ENCODE measurements at regions not wholly inside any gene's neighbourhood (a gene's known extent, or its start where the extent isn't known, plus 50 kb on each side); places are given as distances from the start of the nearest gene placed in this dataset.
A peak's percentile ranks its signal among the peaks of the same experiment; 100 is the strongest.

DNA sequence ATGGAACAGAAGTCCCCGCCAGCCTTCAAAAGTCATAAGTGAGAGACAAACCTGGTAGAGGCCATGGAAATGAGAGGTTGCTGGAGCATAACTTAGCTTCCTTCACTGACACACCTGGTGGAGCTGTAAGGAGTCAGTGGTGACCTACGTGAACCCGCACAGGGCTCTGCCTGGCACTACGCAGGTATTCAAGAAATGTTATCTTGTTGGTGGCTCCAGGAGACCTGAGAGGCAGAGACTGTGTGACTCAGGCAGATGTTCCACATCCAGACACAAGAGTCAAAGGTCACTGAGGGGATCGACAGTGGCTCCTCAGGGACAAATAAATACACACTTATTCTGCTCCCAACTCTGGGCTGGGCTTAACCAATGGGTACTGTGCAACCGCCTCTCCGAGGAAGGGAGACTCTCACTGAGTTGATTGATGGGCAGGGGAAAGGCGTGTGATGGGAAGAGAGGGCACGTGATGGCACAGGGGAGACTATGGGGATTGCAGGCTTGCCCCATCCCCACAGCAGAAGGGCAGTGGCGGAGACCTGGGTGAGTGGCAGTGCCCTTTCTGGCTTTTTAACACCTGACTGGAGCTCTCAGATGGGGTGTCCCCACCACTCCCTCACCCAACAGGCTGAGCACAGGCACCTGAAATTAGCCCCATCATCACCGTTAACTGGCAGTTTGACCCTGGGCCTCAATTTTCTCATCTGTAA, 111.7 kb upstream of the SMAD3 start:
- no peaks in the 10 kb centered on the region for H3K9me3 ChIP-seq
- DNase-seq, result no peak
- H3K4me3 ChIP-seq, result no peak overlapping the region
- no peaks in the 10 kb centered on the region for H3K27me3 ChIP-seq
- H3K36me3 ChIP-seq, result no peaks in the 10 kb centered on the region; the same call in 1 of the 2 replicates

DNA sequence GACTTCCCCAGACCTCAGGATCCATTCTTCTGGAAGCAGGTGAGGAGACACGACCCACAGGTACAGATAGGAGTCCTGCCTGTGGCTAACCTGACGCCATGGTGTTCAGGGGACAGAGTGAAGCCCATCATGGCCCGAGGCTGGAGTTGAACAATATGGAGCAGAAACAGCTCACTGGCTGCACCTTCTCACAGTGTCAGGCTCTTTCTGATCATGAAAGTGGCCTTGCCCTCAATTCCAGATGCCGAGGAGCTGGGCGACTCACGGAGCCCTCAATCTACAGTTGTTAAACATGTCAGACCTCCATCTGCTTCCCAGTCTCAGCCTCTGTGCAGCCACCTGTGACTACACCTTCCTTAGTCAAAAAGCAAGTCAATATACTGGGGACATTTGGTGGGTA, 110.8 kb upstream of the SMAD3 start:
- no peak for DNase-seq
- Histone ChIP-seq H3K4me3 (no peak overlapping the region), H3K9me3 (no peaks in the 10 kb centered on the region), H3K36me3 (no peaks in the 10 kb centered on the region; the same call in 1 of the 2 replicates), H3K27me3 (no peaks in the 10 kb centered on the region)

DNA sequence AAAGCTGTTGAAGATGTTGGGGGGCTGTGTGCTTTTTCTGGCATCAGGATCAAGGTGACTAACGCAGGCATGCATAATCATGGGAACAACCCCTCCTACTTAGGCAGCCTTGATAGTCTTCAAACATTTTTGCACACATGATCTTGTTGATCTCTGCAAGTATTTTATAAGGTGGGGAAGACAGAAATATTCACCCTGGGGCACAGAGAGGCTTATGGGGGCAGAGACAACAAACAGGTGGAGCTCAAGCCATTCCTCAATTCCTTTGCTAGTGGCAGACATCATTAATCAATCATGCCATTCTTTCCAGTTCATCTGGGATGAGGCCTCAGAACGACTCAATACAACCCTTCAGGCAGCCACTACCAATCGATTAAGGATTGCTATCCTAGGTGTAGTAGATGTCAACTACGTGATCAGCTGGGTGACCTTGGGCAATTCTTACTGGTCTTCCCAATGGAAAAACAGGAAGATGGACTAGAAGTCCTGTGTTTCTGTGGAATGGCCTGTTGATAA, 110.3 kb upstream of the SMAD3 start:
- H3K4me3 ChIP-seq, result no peak overlapping the region
- H3K36me3 ChIP-seq, result no peaks in the 10 kb centered on the region; the same call in 1 of the 2 replicates
- DNase-seq, result no peak
- no peaks in the 10 kb centered on the region for H3K9me3 ChIP-seq
- no peaks in the 10 kb centered on the region for H3K27me3 ChIP-seq

DNA sequence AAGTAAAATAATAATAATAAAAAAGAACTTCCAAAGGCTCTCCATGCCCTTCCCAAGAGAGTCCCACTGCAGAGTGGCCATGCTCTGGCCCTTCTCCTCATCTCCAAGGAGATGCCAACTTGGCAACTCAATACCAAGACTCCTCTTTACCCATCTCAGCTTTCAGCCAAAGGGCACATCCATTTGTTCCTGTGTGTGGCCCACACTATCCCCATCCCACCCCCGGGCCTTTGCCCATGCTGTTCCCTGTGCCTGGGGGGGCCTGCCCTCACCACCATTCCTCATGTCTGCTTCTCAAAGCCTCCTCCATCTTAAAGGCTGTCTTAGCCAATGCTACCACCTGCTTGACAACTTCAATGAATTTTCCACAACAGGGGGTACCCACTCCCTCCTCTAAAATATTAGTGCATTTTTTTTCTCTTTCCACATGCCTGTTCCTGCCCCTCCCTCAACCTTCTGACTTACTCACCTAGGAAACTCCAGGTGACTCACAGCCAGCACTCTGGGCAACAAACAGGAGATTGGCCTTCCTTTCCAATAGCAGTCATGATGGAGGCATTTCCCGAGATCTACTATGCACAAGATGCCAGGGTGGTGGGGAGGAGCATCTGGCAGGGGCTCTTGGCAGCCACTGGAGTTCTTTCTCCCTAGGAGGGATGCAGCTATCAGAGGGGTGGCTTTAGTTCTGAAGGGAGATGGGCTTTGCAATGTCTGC, 109.4 kb upstream of the SMAD3 start:
- H3K4me3 ChIP-seq, result no peak overlapping the region
- no peaks in the 10 kb centered on the region for H3K9me3 ChIP-seq
- no peaks in the 10 kb centered on the region for H3K27me3 ChIP-seq
- DNase-seq, result peak; percentile 92
- no peaks in the 10 kb centered on the region; the same call in 1 of the 2 replicates for H3K36me3 ChIP-seq

DNA sequence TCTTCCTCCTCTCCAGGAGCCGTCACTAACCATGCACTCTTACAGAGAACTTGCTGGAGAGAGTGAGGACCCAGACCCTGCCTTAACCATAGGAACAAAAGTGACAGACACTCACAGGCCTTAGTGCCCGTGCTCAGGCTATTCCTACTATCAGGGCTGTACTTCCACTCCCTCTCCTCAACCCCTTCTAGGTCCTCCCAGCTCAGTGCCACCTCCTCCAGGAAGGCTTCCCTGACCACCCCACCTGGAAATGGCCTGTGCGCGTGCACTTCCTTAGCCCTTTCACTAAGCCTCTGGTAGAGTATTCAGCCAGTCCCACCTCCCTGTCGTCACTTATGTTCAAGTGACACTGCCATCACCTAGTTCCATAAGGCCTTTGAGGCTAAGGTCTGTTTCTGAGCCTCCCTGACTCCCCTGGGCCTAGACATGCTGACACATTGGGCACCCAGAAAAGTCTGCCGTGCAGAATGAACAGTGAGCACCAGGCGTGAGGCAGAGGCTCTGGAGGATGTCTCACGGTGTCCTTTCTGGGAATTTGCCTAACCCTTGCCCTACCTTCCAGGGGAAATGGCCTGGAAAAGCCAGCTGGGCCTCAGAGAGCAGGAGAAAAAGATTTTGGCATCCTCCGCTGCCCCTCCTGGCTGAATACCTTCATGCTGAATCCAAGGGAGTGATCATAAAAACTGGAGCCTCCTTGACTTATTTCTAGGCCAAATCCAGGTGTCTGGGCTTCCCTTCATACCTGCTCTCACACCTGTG, 108.6 kb upstream of the SMAD3 start:
- no peaks in the 10 kb centered on the region for H3K9me3 ChIP-seq
- peak; percentile 39 for DNase-seq
- H3K4me3 ChIP-seq, result no peak overlapping the region
- no peaks in the 10 kb centered on the region; the same call in 1 of the 2 replicates for H3K36me3 ChIP-seq
- H3K27me3 ChIP-seq, result no peaks in the 10 kb centered on the region

DNA sequence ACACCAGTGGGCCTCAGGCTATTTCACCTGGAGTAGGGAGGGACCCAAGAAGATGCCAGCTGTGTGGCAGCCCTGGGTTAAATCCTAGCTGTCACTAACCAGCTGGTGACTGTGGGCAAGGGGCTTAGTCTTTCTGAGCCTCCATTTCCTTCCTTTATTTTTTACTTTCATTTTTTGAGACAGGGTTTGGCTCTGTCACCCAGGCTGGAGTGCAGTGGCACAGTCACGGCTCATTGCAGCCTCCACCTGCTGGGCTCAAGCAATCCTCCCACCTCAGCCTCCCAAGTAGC, 108.0 kb upstream of the SMAD3 start:
- H3K27me3 ChIP-seq, result no peaks in the 10 kb centered on the region
- no peak for DNase-seq
- H3K4me3 ChIP-seq, result no peak overlapping the region
- no peaks in the 10 kb centered on the region for H3K9me3 ChIP-seq
- no peaks in the 10 kb centered on the region; the same call in 1 of the 2 replicates for H3K36me3 ChIP-seq

DNA sequence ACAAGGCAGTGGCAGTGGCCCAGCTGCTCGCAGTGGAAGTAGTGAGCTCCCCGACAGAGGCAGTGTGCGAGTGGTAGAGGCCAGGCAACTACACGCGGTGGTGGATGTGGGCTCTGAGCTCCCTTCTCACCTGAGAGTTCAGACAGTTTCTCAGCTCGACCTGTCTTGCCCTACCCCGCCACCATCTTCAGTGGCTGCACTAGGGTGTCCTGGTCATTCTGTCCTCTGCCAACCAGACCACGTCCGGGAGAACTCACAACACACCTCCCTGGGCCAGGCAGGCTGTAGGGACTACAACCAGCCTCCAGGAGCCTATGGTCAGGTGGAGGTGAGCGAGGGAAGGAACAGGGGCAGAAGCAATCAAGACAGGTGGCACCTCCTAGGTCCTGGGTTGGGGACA, 106.3 kb upstream of the SMAD3 start:
- Histone ChIP-seq H3K27me3 (no peaks in the 10 kb centered on the region), H3K9me3 (no peaks in the 10 kb centered on the region), H3K4me3 (no peak overlapping the region), H3K36me3 (no peaks in the 10 kb centered on the region; the same call in 1 of the 2 replicates)
- DNase-seq, result no peak

DNA sequence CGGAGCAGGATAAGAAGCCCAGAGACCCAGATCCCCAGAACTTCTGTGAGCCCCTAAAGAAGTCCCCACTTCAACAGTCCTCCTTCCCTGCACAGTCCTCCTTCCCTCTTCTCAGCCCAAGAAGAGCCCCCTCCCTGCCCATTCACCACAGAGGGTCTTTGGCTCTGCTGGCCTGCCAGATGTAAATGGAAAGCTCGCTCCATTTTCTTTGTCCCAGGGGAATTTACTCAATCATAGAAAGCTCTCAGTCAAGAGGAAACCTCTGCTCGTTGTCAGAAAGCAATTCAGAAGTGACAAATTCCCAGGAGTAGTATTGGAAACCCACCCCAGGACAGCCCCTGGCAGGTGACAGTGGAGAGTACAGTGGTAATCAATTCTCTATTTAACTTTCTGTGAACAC, 105.5 kb upstream of the SMAD3 start:
- Histone ChIP-seq H3K36me3 (no peaks in the 10 kb centered on the region; the same call in 1 of the 2 replicates), H3K9me3 (no peaks in the 10 kb centered on the region), H3K27me3 (no peaks in the 10 kb centered on the region), H3K4me3 (no peak overlapping the region)
- DNase-seq, result no peak

DNA sequence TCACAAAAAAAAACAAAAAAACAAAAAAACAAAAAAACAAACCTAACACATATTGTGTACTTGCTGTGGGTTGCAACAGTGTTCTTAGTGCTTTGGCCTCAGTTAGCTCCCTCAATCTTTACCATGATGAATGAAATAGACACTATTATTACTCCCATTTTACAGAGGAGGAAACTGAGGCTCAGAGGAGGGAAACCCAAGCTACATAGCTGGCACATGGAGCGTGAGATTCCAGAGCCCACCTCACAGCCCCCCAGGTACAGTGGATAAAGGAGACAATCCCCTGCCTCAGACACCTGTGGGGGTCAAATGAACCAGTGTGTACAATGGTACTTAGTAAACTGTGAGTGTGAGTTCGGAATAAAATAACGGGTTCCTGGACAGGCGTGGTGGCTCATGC, 104.9 kb upstream of the SMAD3 start:
- no peaks in the 10 kb centered on the region for H3K9me3 ChIP-seq

DNA sequence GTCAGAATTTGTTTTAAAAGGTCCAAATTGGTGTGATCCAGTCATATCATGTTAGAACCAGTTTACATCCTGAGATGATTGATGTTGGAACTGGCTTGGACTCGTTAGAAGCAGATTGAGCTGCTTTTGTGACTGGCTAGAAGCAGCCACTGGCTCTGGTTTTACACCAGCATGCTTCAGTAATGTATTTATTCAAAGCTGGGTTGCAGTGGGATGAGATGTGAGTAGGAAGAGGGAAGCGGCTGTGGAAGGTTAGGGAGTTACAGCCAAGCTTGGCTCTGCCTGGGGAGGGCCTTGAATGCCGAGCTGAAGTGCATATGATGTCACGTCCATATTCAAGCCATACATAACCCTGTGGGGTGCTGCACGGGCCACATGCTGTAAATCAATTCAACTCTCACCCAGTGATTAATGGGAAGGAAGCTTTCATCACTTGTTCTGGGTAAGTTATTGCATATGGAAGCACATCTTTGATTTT, 104.0 kb upstream of the SMAD3 start:
- Histone ChIP-seq H3K36me3 (no peaks in the 10 kb centered on the region; the same call in 1 of the 2 replicates), H3K4me3 (no peak overlapping the region), H3K27me3 (no peaks in the 10 kb centered on the region), H3K9me3 (no peaks in the 10 kb centered on the region)
- no peak for DNase-seq

More for the DNA sequence above, 104.9 kb upstream of the SMAD3 start:
- Histone ChIP-seq H3K36me3 (no peaks in the 10 kb centered on the region; the same call in 1 of the 2 replicates), H3K4me3 (no peak overlapping the region), H3K27me3 (no peaks in the 10 kb centered on the region)
- DNase-seq, result no peak

DNA sequence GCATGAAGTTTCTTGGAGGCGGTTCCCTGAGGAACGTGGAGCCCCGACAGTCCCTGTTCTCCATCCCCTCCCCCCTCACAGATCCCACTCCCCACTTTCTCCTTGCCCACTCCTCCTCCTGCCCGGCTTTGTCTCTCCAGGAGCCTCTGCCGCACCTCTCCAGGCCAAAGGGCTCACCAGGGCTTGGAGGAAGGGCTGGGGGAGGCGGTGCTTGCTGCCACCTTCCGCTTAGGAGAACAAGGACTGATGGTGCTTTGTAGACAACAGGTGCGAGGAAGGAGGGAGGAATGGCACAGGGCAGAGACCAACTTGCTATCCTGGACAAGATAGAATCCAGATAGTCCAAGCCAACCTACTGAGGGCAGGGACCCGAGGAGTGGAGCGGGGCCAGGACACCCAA, 103.5 kb upstream of the SMAD3 start:
- H3K27me3 ChIP-seq, result no peaks in the 10 kb centered on the region
- no peak overlapping the region for H3K4me3 ChIP-seq
- no peaks in the 10 kb centered on the region; the same call in 1 of the 2 replicates for H3K36me3 ChIP-seq
- H3K9me3 ChIP-seq, result no peaks in the 10 kb centered on the region
- DNase-seq, result no peak

DNA sequence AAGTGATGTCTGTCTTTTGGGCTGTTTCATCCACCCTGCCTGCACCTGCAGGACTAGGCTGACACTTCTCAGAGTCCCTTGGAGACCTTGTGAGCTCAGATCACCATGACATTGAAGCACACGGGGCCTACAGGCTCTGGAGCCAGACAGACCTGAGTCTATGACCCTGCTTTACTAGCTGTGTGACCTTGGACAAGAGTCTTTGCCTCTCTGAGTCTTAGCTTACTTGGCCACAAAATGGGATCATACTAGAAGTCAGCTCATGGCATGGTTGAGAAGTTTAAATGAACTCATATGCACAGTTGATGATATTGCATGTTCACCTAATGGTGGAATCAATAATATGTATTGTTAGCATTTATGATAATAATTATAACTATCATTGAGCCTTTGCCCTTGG, 102.9 kb upstream of the SMAD3 start:
- no peaks in the 10 kb centered on the region; the same call in 1 of the 2 replicates for H3K36me3 ChIP-seq
- no peak overlapping the region for H3K4me3 ChIP-seq

DNA sequence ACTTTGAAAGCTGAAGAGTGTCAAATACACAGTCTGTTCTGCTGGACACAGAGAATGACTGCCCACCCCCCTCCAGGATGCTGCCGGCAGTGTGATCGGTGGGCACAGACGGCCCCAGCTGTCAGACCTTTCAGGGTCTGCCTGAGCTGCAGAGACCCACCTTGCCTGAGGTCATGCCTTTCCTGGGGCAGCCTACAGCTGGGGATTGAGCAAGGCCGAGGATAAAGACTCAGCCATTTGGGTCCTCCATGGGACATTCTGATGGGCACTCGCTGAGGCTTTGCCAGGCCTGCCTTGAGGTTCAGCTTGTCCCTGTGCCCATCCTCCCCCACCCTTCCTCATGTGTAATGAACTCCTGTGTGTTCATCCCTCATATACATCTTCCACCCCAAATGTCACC, 102.3 kb upstream of the SMAD3 start:
- no peak for DNase-seq
- H3K9me3 ChIP-seq, result no peaks in the 10 kb centered on the region
- H3K4me3 ChIP-seq, result no peak overlapping the region
- H3K36me3 ChIP-seq, result no peaks in the 10 kb centered on the region
- no peaks in the 10 kb centered on the region for H3K27me3 ChIP-seq

More for the DNA sequence above, 102.9 kb upstream of the SMAD3 start:
- no peaks in the 10 kb centered on the region for H3K9me3 ChIP-seq
- DNase-seq, result no peak
- no peaks in the 10 kb centered on the region for H3K27me3 ChIP-seq

DNA sequence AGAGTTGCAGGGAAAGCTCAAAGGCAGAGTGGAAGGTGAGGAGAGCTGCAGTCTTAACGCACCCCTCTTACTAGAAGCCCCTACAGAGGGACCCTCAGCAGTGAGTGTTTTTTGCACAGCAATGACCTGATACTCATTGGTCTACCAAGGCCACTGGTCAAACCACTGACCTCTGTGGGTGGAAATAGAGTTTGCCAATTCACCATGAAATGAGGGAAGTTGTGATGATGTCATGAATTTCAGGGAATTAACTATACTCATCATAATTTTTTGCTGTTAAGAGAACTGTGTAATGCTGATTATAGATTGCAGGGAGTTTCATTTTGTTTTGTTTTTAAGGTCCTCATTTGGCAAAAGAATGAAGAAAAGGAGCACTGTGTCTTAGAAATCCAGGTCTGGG, 101.7 kb upstream of the SMAD3 start:
- Histone ChIP-seq H3K9me3 (no peaks in the 10 kb centered on the region), H3K36me3 (no peaks in the 10 kb centered on the region), H3K4me3 (no peak overlapping the region), H3K27me3 (no peaks in the 10 kb centered on the region)
- DNase-seq, result no peak

DNA sequence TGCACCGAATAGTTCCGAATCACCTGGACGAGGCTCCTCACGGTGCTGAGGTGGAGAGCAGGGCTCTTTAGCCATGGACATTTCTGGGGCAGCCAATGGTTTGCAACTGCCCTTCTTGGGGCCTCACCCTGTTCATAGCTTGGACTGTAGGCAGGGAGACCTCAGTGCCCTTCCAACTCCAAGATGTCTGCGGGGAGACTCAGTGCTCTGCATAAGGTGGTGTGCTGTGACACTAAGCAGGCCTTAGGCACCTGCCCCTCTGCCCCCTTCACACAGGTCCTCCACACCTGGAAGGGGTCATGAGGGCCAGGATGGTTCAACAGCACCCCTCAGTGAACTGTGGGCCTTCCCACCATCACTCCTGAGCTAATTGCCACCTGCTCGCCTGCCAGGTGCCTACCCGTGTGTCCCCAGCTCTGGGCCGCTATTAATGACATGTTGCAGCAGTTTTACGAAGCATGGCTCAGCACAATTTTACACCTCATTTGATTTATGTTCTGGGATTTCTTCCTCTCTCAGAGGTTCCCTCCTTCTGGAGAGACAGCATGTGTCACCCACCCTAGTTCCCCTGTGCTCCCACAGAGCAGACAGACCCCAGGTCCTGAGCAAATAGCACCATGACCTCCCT, 101.2 kb upstream of the SMAD3 start:
- H3K27me3 ChIP-seq, result no peaks in the 10 kb centered on the region

DNA sequence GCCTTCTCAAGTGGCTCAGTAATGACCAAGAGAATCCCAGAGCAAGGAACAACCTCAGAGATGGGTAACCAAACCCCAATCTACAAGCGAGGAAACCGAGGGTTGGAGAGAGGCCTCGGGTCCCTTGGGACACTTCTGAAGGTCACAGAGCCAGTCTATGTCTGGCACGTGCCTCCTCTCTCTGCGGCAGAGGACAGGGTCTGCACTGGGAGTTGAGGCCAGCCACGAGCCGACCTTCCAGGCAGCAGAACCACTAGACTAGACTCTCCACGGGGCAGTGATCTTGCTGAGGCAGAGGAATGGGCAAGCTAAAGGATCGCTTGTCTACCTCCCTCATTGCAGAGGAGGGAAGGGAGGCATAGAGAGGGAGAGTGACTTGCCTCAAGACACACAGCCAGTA, 100.6 kb upstream of the SMAD3 start:
- no peaks in the 10 kb centered on the region for H3K9me3 ChIP-seq
- H3K4me3 ChIP-seq, result no peak overlapping the region
- no peak for DNase-seq

More for the DNA sequence above, 101.2 kb upstream of the SMAD3 start:
- no peak overlapping the region for H3K4me3 ChIP-seq
- DNase-seq, result no peak
- H3K36me3 ChIP-seq, result no peaks in the 10 kb centered on the region
- no peaks in the 10 kb centered on the region for H3K9me3 ChIP-seq

More for the DNA sequence above, 100.6 kb upstream of the SMAD3 start:
- Histone ChIP-seq H3K36me3 (no peaks in the 10 kb centered on the region), H3K27me3 (no peaks in the 10 kb centered on the region)

Measured in MG63 (cell line).